ENCODE measurements at regions not wholly inside any gene's neighbourhood (a gene's known extent, or its start where the extent isn't known, plus 50 kb on each side); places are given as distances from the start of the nearest gene placed in this dataset.
"Not testable (repeated sequence)": the region's sequence is repeated elsewhere in the genome, so short reads cannot be mapped to it uniquely, and the experiment has no call there.

DNA sequence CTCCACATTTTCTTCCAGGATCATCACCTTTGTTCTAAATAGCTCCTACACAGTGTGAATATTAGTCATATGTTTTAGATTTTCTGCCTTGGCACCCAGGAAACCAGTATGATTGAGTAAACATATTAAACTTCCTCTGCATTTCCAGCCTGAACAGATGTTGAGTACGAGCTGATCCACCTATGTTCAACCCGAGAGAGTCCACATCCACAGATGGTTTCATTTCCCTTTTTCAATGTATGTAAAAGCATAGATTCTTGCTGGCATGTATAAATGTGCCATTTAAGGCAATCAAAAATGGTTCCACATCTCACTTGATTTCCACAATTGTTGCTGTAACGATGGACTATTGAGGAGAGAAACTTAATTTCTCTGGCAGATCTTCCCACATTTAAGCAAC is 74.2 kb downstream of the ZNF716 start:
- not testable (repeated sequence) for TF ChIP-seq HNRNPUL1 (IDR thresholded peaks at IDR 0.05; ENCODE audit: low read depth, low read length); KLF6 (CRISPR knock-in tag; IDR thresholded peaks at IDR 0.05); NFYB (CRISPR knock-in tag; IDR thresholded peaks at IDR 0.05); FOXK1 (CRISPR knock-in tag; IDR thresholded peaks at IDR 0.05; ENCODE audit: borderline replicate concordance, low read depth); HDAC2 (CRISPR knock-in tag; IDR thresholded peaks at IDR 0.05)
- TF ChIP-seq, protein P1, sequence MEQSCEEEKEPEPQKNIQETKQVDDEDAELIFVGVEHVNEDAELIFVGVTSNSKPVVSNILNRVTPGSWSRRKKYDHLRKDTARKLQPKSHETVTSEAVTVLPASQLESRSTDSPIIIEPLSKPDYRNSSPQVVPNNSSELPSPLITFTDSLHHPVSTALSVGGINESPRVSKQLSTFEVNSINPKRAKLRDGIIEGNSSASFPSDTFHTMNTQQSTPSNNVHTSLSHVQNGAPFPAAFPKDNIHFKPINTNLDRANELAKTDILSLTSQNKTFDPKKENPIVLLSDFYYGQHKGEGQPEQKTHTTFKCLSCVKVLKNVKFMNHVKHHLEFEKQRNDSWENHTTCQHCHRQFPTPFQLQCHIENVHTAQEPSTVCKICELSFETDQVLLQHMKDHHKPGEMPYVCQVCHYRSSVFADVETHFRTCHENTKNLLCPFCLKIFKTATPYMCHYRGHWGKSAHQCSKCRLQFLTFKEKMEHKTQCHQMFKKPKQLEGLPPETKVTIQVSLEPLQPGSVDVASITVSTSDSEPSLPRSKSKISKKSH (CRISPR knock-in tag; IDR thresholded peaks at IDR 0.05; ENCODE audit: borderline replicate concordance) = not testable (repeated sequence)
- TF ChIP-seq, protein P2, sequence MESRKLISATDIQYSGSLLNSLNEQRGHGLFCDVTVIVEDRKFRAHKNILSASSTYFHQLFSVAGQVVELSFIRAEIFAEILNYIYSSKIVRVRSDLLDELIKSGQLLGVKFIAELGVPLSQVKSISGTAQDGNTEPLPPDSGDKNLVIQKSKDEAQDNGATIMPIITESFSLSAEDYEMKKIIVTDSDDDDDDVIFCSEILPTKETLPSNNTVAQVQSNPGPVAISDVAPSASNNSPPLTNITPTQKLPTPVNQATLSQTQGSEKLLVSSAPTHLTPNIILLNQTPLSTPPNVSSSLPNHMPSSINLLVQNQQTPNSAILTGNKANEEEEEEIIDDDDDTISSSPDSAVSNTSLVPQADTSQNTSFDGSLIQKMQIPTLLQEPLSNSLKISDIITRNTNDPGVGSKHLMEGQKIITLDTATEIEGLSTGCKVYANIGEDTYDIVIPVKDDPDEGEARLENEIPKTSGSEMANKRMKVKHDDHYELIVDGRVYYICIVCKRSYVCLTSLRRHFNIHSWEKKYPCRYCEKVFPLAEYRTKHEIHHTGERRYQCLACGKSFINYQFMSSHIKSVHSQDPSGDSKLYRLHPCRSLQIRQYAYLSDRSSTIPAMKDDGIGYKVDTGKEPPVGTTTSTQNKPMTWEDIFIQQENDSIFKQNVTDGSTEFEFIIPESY (CRISPR knock-in tag; IDR thresholded peaks at IDR 0.05) = not testable (repeated sequence)
- TF ChIP-seq, protein P3, sequence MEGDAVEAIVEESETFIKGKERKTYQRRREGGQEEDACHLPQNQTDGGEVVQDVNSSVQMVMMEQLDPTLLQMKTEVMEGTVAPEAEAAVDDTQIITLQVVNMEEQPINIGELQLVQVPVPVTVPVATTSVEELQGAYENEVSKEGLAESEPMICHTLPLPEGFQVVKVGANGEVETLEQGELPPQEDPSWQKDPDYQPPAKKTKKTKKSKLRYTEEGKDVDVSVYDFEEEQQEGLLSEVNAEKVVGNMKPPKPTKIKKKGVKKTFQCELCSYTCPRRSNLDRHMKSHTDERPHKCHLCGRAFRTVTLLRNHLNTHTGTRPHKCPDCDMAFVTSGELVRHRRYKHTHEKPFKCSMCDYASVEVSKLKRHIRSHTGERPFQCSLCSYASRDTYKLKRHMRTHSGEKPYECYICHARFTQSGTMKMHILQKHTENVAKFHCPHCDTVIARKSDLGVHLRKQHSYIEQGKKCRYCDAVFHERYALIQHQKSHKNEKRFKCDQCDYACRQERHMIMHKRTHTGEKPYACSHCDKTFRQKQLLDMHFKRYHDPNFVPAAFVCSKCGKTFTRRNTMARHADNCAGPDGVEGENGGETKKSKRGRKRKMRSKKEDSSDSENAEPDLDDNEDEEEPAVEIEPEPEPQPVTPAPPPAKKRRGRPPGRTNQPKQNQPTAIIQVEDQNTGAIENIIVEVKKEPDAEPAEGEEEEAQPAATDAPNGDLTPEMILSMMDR (CRISPR knock-in tag; IDR thresholded peaks at IDR 0.05) = not testable (repeated sequence)
- TF ChIP-seq, protein P4, sequence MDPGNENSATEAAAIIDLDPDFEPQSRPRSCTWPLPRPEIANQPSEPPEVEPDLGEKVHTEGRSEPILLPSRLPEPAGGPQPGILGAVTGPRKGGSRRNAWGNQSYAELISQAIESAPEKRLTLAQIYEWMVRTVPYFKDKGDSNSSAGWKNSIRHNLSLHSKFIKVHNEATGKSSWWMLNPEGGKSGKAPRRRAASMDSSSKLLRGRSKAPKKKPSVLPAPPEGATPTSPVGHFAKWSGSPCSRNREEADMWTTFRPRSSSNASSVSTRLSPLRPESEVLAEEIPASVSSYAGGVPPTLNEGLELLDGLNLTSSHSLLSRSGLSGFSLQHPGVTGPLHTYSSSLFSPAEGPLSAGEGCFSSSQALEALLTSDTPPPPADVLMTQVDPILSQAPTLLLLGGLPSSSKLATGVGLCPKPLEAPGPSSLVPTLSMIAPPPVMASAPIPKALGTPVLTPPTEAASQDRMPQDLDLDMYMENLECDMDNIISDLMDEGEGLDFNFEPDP (CRISPR knock-in tag; conservative IDR thresholded peaks at IDR 0.05) = not testable (repeated sequence)
- TF ChIP-seq, protein P5, sequence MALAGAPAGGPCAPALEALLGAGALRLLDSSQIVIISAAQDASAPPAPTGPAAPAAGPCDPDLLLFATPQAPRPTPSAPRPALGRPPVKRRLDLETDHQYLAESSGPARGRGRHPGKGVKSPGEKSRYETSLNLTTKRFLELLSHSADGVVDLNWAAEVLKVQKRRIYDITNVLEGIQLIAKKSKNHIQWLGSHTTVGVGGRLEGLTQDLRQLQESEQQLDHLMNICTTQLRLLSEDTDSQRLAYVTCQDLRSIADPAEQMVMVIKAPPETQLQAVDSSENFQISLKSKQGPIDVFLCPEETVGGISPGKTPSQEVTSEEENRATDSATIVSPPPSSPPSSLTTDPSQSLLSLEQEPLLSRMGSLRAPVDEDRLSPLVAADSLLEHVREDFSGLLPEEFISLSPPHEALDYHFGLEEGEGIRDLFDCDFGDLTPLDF (CRISPR knock-in tag; IDR thresholded peaks at IDR 0.05) = not testable (repeated sequence)
